ENCODE measurements at regions not wholly inside any gene's neighbourhood (a gene's known extent, or its start where the extent isn't known, plus 50 kb on each side); places are given as distances from the start of the nearest gene placed in this dataset.

DNA sequence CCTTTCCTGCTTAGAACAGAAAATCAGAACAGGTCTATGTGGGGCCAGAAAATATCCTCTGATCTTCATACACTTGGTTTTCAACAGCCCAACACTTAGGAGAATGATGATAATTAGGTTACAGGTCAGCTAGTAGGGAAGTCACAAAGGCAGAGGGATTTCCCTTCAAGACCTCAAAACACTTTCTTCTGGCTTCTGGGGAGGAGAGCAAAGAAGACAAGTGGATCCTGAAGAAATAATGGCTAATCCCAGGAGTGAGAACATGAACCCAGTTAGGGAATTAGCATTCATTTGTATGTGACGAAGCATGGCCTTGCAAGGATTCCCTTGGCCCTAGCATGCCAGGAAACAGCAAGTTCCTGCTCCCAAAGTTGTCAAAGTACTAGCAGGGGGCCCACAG is 223.3 kb downstream of the BCAT1 start:
- DNase-seq (no peak), ATAC-seq (no peak)
- intact Hi-C loops (cut with micrococcal nuclease): no loop called here

- DNase-seq (no peak), ATAC-seq (no peak)
- intact Hi-C loops (cut with micrococcal nuclease): no loop called here
Measured at GRCh38 chr12:24724814-24725213, 224.1 kb downstream of the BCAT1 start.

DNA sequence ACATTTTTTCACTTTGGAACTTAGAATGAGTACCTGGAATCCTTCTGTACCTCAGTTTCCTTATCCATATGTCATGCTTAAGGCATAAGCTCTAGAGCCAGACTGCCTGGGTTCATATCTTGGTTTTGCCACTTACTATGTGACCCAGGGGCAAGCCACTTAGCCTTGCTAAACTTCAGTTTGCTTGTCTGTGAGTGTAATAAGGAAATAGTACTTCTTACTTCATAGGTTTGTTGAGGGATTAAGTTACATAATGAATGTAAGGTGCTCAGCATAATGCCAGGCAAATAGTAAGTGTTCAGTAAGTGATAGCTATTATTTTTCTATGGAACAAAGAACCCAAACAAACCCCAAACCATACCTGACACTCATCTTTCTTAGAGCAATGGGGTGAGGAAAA is 225.1 kb downstream of the BCAT1 start:
- intact Hi-C loops (cut with micrococcal nuclease): no loop called here
- no peak for ATAC-seq

DNA sequence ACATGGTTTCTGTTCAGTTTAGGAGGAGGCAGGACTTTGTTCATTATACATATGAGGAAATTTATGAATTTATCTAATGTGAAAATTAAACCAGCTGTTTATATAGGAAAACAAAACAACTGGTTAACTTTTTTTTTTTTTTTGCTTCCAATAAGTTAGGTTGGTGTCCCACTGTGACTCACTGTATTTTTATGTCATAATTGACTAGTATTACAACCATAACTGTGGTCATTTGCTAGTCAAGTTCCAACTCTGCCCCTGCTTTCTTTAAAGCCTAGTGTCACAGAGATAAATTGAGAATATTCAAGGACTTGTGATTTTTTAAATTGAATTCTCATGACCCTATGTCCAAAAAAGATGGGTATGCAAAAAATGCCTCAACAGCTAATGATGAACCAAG is 227.7 kb downstream of the BCAT1 start:
- ATAC-seq: no peak
- intact Hi-C loops (cut with micrococcal nuclease): no loop called here
- DNase-seq: no peak

More for the DNA sequence above, 225.1 kb downstream of the BCAT1 start:
- no peak for DNase-seq

DNA sequence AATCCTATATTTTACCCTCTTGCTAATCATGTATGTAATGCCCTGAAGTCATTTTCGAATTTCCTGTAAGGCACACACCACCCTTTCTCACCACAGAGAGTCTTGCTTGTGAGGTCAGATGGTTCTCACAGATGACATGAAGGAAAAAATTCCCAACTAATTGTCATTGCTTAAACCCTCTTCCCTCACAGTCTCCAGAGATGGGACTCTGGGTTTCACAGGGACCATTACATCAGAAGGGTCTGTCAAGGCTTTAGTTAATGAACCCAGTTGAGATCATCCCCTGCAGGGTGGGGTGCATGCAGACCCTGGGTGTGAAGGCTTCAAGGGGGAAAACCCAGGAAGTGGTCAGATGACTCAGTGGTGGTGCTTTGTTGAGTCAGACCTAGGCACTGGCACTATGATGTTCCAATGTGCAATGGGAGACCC is 229.6 kb downstream of the BCAT1 start:
- intact Hi-C loops (cut with micrococcal nuclease): no loop called here
- ATAC-seq (no peak), DNase-seq (no peak)

DNA sequence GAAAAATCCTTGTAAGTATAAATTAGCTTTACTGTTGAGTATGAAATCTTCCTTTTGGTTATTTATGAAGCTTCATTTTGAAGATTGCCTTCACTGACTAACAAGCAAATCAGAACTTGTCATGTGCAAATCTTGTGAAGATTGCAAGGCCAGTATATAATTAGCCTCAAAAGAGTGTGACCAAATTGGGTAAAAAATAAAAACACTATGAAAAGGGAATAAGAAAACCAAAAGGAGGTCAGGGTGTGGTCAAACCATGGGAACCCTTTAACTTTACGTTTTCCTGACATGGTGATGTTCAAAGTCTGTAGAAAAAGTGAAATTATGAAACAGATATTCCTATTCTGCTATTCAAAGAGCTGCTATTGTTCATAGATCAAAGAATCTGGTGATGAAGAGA is 230.3 kb downstream of the BCAT1 start:
- intact Hi-C loops (cut with micrococcal nuclease): no loop called here
- ATAC-seq (no peak), DNase-seq (no peak)

DNA sequence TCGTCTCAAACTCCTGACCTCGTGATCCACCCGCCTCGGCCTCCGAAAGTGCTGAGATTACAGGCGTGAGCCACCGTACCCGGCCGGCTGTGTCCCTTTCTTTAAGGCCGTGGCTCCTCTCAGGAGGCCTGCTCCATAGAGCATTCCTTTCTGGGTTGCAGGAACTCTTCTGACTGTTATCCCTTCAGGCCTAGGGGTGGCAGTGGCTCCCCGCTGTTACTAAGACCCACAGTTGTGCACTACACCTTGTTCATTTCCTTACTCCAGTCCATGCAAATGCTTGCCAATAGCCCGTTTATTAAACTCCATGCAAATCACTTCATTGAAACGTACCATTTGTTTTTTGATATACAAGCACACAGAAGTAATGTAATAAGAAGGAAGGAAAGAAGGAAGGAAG is 234.7 kb downstream of the BCAT1 start:
- no peak for ATAC-seq
- no peak for DNase-seq
- intact Hi-C loops (cut with micrococcal nuclease): no loop called here

- ATAC-seq: no peak
- DNase-seq: no peak
- intact Hi-C loops (cut with micrococcal nuclease): no loop called here
Measured at GRCh38 chr12:24711056-24712008, 237.6 kb downstream of the BCAT1 start.

DNA sequence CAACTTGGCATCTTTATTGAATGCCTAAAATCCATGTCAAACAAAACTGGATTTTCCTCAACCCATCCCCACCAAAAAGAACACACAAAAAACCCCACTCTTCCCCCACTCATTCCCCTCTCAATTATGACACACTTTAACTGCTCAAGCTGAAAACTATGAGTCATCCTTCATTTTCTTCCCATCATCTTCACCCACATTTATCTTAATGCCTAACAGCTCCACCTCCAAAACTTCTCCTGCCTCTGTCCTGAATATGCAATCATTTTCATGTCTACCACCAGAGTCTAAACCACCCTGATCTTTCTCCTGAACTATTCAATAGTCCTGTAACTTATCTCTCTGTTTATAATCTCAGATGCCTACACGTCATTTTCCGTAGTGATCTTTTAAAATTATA is 239.7 kb downstream of the BCAT1 start:
- DNase-seq (no peak), ATAC-seq (no peak)
- intact Hi-C loops (cut with micrococcal nuclease): no loop called here

GRCh38 chr12:24708718-24709117 is 240.2 kb downstream of the BCAT1 start:
- ATAC-seq (no peak), DNase-seq (no peak)
- intact Hi-C loops (cut with micrococcal nuclease): no loop called here

- ATAC-seq (no peak), DNase-seq (no peak)
- intact Hi-C loops (cut with micrococcal nuclease): no loop called here
Measured at GRCh38 chr12:24708043-24708442, 240.9 kb downstream of the BCAT1 start.

- intact Hi-C loops (cut with micrococcal nuclease): no loop called here
- ATAC-seq (no peak), DNase-seq (no peak)
Measured at GRCh38 chr12:24707334-24707733, 241.6 kb downstream of the BCAT1 start.

DNA sequence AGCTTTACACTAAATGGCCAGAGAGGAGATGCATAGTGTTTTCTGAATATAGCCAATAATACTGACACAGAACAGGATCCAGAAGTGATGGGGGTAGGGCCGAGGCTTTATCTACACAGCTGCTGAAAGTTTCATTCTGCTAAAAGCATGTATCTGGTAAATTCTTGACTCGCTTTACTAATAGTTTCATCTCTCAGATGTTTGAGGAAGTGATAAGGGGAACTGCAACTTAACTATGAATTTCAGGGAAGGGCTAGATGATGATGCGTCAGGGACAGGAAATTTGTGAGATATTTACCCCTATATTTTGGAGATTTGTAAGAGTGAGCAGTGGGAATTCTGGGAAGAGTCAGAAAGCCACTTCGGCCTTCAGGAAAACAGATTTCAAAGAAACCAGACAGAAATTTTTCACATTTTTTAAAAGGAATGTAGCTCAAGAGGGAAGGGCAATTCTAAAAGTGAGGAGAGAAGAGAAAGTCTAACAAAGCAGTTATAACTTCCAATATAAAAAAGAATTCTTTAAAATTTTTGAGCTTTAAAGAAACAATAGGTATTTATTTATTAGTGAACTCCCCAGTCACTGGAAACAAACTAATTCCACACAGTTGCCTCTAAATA is 243.1 kb downstream of the BCAT1 start:
- ATAC-seq (no peak), DNase-seq (no peak)
- intact Hi-C loops (cut with micrococcal nuclease): no loop called here

DNA sequence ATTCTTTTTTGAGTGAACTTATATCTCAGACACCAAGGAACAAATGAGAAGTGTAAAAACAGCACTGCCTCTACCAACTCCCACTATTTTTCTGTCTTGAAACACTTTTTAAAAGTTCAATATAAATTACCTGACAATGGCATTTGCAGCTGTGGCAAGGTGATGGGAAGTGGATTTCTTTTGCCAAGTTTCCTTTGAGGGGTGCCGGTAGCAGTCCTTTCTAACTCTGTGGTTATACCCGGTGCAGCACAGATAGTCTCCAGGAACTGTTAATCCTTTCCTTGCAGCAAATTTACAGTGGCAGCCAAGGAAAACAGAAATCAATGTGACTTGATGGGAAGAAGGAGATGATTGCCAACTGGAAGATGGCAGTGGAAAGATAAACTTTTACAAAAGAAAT is 243.7 kb downstream of the BCAT1 start:
- ATAC-seq (no peak), DNase-seq (no peak)
- intact Hi-C loops (cut with micrococcal nuclease): no loop called here

- DNase-seq: no peak
- ATAC-seq: no peak
- intact Hi-C loops (cut with micrococcal nuclease): no loop called here
Measured at GRCh38 chr12:24701343-24701742, 247.6 kb downstream of the BCAT1 start.

DNA sequence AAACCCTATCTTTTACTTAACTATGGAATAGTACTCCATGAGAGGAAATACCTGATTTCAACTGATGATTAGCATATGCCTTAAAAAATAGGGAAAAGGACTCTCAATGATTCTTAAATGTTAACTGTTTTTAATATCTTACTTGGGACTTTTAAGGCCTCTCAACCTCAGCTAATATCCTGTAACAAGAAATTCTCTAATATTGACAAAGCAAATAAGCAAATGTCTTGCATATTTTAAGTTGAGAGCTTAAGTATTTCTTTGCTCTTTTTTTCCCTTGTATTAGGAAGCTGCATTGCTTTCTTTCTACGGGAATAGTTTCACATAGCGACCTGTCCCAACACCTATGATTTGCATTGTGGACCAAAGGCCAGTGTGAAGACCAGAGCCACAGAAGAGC is 249.9 kb downstream of the BCAT1 start:
- ATAC-seq (no peak), DNase-seq (no peak)
- intact Hi-C loops (cut with micrococcal nuclease): no loop called here

- intact Hi-C loops (cut with micrococcal nuclease): no loop called here
- DNase-seq (no peak), ATAC-seq (no peak)
Measured at GRCh38 chr12:24697769-24698168, 251.1 kb downstream of the BCAT1 start.

DNA sequence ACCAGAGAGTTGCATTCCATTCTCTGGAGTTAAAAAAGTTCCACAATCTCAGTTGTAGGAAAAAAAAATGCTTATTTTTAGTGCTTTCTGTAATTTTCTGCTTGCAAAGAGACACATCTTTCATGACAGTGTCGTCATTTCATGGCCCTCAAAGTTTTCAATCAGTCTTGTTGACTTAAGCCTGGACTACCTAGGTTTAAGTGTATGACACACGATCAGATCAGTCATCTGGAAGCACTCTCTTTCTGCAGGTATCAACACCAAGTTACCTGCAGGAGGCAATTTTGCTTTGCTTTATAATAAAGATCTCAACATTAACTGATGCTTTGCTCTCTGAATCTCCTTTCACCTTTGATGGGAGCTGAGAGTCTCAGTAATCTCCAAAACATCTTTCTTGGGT is 251.6 kb downstream of the BCAT1 start:
- intact Hi-C loops (cut with micrococcal nuclease): no loop called here
- ATAC-seq (no peak), DNase-seq (no peak)

GRCh38 chr12:24696800-24697199 is 252.1 kb downstream of the BCAT1 start:
- intact Hi-C loops (cut with micrococcal nuclease): no loop called here
- ATAC-seq (no peak), DNase-seq (no peak)

- no peak for DNase-seq
- intact Hi-C loops (cut with micrococcal nuclease): no loop called here
- no peak for ATAC-seq
Measured at GRCh38 chr12:24695657-24696329, 253.1 kb downstream of the BCAT1 start.

Measured in left ventricle myocardium superior (tissue), 1 donor.